Spleen (tissue), 11 donors: ENCODE measurements at regions not wholly inside any gene's neighbourhood (a gene's known extent, or its start where the extent isn't known, plus 50 kb on each side); places are given as distances from the start of the nearest gene placed in this dataset.

ENCODE experiments used
- DNase-seq: peaks from one replicate; pipeline ENCODE4 v3.0.0-alpha.2; 2020
- H3K27ac ChIP-seq, 8 donors: fragments of 200-600 bp; sonication (generic) in 7 of 8; 1 replicate in 4 of 8; 2 replicates in 4 of 8; pipeline versions ENCODE4 v1.5.0 to v1.8.0; 2016 to 2021; ENCODE audit warnings: inconsistent platforms in 4 of 8, mild to moderate bottlenecking in 4 of 8, moderate library complexity in 1 of 8
- H3K27me3 ChIP-seq, 7 donors: fragments of 200-600 bp; sonication (generic) in 6 of 7; replicated peaks in 1 of 7; 1 replicate in 4 of 7; 2 replicates in 3 of 7; pipeline versions ENCODE4 v1.5.0 to v1.8.0; 2016 to 2021; ENCODE audit warnings: inconsistent platforms in 3 of 7, mild to moderate bottlenecking in 1 of 7
- H3K36me3 ChIP-seq, 6 donors: fragments of 200-600 bp; sonication (generic) in 5 of 6; 1 replicate in 4 of 6; 2 replicates in 2 of 6; pipeline versions ENCODE4 v1.5.0 to v1.8.0; 2016 to 2021; ENCODE audit warnings: inconsistent platforms in 2 of 6
- H3K4me1 ChIP-seq, 6 donors: fragments of 200-600 bp; sonication (generic) in 5 of 6; 1 replicate in 3 of 6; 2 replicates in 3 of 6; pipeline versions ENCODE4 v1.5.0 to v1.8.0; 2016 to 2021; ENCODE audit warnings: inconsistent platforms in 3 of 6
- H3K4me3 ChIP-seq, 8 donors: fragments of 200-600 bp; sonication (generic) in 7 of 8; 1 replicate in 4 of 8; 2 replicates in 4 of 8; pipeline versions ENCODE4 v1.5.0 to v1.8.0; 2016 to 2021; ENCODE audit warnings: inconsistent platforms in 4 of 8, mild to moderate bottlenecking in 4 of 8, moderate library complexity in 2 of 8
- H3K9me3 ChIP-seq, 8 donors: fragments of 200-600 bp; sonication (generic) in 7 of 8; 1 replicate in 4 of 8; 2 replicates in 4 of 8; pipeline versions ENCODE4 v1.5.0 to v1.8.0; 2016 to 2021; ENCODE audit warnings: inconsistent platforms in 4 of 8
- CTCF ChIP-seq, 11 experiments: fragments of 200-600 bp in 7 of 11; fragments of 450-650 bp in 4 of 11; sonication (generic) in 4 of 11; IDR thresholded peaks in 8 of 11; conservative IDR thresholded peaks in 3 of 11; 1 replicate in 7 of 11; 2 replicates in 4 of 11; pipeline versions ENCODE4 v1.4.0 to v1.8.0; 2016 to 2021; ENCODE audit warnings: antibody characterized with exemption in 11 of 11, inconsistent platforms in 4 of 11, mild to moderate bottlenecking in 1 of 11
- POLR2A ChIP-seq, 3 donors: fragments of 450-650 bp; IDR thresholded peaks; one replicate each; pipeline ENCODE4 v1.5.1; 2017; ENCODE audit warnings: antibody characterized with exemption in 3 of 3, mild to moderate bottlenecking in 1 of 3
- POLR2AphosphoS5 ChIP-seq, 3 donors: sonication (generic); formaldehyde crosslinking; IDR thresholded peaks; one replicate each; pipeline ENCODE4 v1.5.1; 2017; ENCODE audit warnings: antibody characterized with exemption in 3 of 3
- WGBS, 5 donors: extraction: QIAGEN DNeasy Blood & Tissue Kit in 3 of 5; methylation state at CpG; one replicate each; pipeline versions ENCODE4 v1.1.5 to v1.1.7; 2013 to 2018; 5-methylcytosine and 5-hydroxymethylcytosine counted together
- intact Hi-C: fragments of 100-400 bp; cut with DNase I; formaldehyde crosslinking; loops from one replicate; pipeline ENCODE4 v1.15.0; 2023; ENCODE audit warnings: low total_unique reads
- donor health status: healthy with polysubstance abuse.
- donor health status: DM: no; HTN: no; CAD: no; lungs with moderate emphysema.
- donor health status: DM: no; HTN: no; CAD: no.
- donor health status: Bipolar disorder and iron deficiency.
- donor health status: healthy.
- donor health status: DM: no; HTN: no; CAD: no.
- donor health status: DM: yes; HTN: yes; CAD: no.

GRCh38 chr4:148961526-148961925 lies 519.3 kb upstream of the NR3C2 start:
- 71 to 83% (median 75%) methylated on average over 4 of the region's 4 CpGs for WGBS, 5 donors
- Histone ChIP-seq H3K27ac (no peak overlapping the region), H3K4me3 (no peak overlapping the region), H3K27me3 (no peaks in the 10 kb centered on the region), H3K9me3 (peaks cover 0 to 6% (median 0%) of the 10 kb centered on the region in 8 donors), H3K4me1 (no peaks in the 10 kb centered on the region), H3K36me3 (no peaks in the 10 kb centered on the region)
- intact Hi-C loops, result no loop called here
- no peak for DNase-seq
- TF ChIP-seq POLR2A (IDR thresholded peaks at IDR 0.05) (no peak), CTCF (IDR thresholded peaks at IDR 0.05 in 8 of 11, conservative IDR thresholded peaks at IDR 0.05 in 3 of 11) (no peak), POLR2AphosphoS5 (IDR thresholded peaks at IDR 0.05) (no peak)

DNA sequence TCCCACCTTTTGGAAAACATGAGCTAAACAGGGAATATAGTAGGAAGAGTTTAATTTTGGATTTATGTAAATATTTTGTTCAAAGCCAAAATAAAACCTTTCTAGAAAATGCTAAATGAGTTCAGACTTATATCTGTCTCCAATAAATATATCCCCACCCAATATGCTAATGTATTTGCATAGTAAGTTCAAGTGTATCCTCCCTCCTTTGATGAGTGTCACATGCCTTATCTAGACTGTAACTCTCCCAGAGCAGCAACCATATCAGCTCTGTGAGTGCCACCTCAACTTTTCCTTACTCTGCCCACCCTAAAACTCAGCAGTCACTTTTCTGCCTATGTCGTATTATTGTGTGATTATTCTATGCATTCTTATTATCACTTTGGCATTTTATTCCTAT lies 516.1 kb upstream of the NR3C2 start:
- Histone ChIP-seq H3K27me3 (no peaks in the 10 kb centered on the region), H3K4me3 (no peak overlapping the region), H3K9me3 (peaks cover 0 to 6% (median 0%) of the 10 kb centered on the region in 8 donors), H3K4me1 (no peaks in the 10 kb centered on the region), H3K27ac (no peak overlapping the region), H3K36me3 (no peaks in the 10 kb centered on the region)
- 89 to 100% (median 95%) methylated on average over 1 of the region's 1 CpG for WGBS, 5 donors
- intact Hi-C loops, result no loop called here
- TF ChIP-seq POLR2AphosphoS5 (IDR thresholded peaks at IDR 0.05), result no peak
- DNase-seq, result no peak

- no peak for DNase-seq
- intact Hi-C loops, result no loop called here
- no peaks in the 10 kb centered on the region for H3K4me1 ChIP-seq
- H3K27ac ChIP-seq, result no peak overlapping the region
- H3K4me3 ChIP-seq, result no peak overlapping the region
- H3K36me3 ChIP-seq, result no peaks in the 10 kb centered on the region
- 82 to 92% (median 90%) methylated on average over 1 of the region's 1 CpG for WGBS, 5 donors
- no peaks in the 10 kb centered on the region for H3K27me3 ChIP-seq
- H3K9me3 ChIP-seq, result no peaks in the 10 kb centered on the region
- no peak for TF ChIP-seq CTCF (IDR thresholded peaks at IDR 0.05 in 8 of 11, conservative IDR thresholded peaks at IDR 0.05 in 3 of 11)
- no peak for TF ChIP-seq POLR2AphosphoS5 (IDR thresholded peaks at IDR 0.05)
- TF ChIP-seq POLR2A (IDR thresholded peaks at IDR 0.05), result no peak
Measured at GRCh38 chr4:148955564-148956297, 513.5 kb upstream of the NR3C2 start.

DNA sequence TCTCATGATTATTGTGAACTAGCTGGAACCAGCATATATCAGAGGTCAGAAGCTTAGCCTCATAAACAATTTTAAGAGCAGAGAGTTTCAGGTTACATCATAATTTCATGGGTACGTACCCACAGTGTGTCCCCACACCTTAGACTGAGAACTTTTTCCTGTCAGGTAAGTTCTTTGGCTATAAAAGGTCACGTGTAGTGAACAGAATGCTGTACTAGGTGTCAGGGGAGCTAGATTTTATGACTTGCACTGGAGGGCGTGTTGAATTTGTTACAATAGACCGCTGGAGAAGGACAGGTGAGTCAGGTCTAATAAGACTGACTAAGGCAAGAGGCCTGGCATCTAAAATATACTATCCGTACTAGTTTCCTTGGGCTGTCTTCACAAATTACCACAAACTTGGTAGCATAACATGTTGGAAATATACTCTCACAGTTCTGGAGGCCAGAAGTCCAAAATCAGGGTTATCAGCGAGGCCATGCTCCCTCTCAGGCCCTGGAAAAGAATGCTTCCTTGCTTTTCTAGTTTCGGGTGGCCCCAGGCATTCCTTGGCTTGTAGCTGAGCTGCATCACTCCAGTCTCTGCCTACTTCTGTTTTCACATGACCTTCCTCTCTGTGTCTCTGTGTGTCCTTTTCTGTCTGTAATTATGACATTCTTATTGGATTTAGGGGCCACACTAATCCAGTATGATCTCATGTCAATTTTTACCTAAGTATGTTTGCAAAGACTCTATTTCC lies 512.0 kb upstream of the NR3C2 start:
- Histone ChIP-seq H3K4me3 (no peak overlapping the region), H3K27me3 (no peaks in the 10 kb centered on the region), H3K9me3 (no peaks in the 10 kb centered on the region), H3K27ac (no peak overlapping the region), H3K36me3 (no peaks in the 10 kb centered on the region), H3K4me1 (no peaks in the 10 kb centered on the region)
- DNase-seq, result no peak
- TF ChIP-seq POLR2AphosphoS5 (IDR thresholded peaks at IDR 0.05) (no peak), POLR2A (IDR thresholded peaks at IDR 0.05) (no peak), CTCF (IDR thresholded peaks at IDR 0.05 in 8 of 11, conservative IDR thresholded peaks at IDR 0.05 in 3 of 11) (no peak)
- WGBS, 5 donors, result 81 to 91% (median 84%) methylated on average over 7 of the region's 7 CpGs
- intact Hi-C loops, result no loop called here
